ENCODE measurements at regions not wholly inside any gene's neighbourhood (a gene's known extent, or its start where the extent isn't known, plus 50 kb on each side); places are given as distances from the start of the nearest gene placed in this dataset.
"Not testable (repeated sequence)": the region's sequence is repeated elsewhere in the genome, so short reads cannot be mapped to it uniquely, and the experiment has no call there.

GRCh38 chr13:81171065-81171647 is 830.2 kb upstream of the SPRY2 start:
- intact Hi-C loops (cut with micrococcal nuclease), result loop anchor here (2.0 to 10.0 kb wide), 5 partner anchors 316 to 1160 kb away; no protein-coding TSS in a partner anchor
- DNase-seq (ENCODE audit: low read depth, low spot score), result peak; percentile 32
- TF ChIP-seq, protein P1, sequence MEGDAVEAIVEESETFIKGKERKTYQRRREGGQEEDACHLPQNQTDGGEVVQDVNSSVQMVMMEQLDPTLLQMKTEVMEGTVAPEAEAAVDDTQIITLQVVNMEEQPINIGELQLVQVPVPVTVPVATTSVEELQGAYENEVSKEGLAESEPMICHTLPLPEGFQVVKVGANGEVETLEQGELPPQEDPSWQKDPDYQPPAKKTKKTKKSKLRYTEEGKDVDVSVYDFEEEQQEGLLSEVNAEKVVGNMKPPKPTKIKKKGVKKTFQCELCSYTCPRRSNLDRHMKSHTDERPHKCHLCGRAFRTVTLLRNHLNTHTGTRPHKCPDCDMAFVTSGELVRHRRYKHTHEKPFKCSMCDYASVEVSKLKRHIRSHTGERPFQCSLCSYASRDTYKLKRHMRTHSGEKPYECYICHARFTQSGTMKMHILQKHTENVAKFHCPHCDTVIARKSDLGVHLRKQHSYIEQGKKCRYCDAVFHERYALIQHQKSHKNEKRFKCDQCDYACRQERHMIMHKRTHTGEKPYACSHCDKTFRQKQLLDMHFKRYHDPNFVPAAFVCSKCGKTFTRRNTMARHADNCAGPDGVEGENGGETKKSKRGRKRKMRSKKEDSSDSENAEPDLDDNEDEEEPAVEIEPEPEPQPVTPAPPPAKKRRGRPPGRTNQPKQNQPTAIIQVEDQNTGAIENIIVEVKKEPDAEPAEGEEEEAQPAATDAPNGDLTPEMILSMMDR (IDR thresholded peaks at IDR 0.05; ENCODE audit: extremely low read depth in 1 of 2, insufficient read depth in 1 of 2, low read depth in 1 of 2, low read length in 2 of 2), result peak; percentile 15 to 17
- no peak for TF ChIP-seq FOS (IDR thresholded peaks at IDR 0.05; ENCODE audit: borderline replicate concordance, insufficient read depth, low read length)
- no peak for TF ChIP-seq POLR2AphosphoS5 (IDR thresholded peaks at IDR 0.05; ENCODE audit: insufficient read depth, low read depth, low read length)
- TF ChIP-seq JUN (IDR thresholded peaks at IDR 0.05; ENCODE audit: borderline replicate concordance, insufficient read depth, insufficient read length, low read depth), result no peak

GRCh38 chr13:81163823-81164222 is 822.9 kb upstream of the SPRY2 start:
- H3K27me3 ChIP-seq (ENCODE audit: control insufficient read depth in 2 of 2, insufficient read depth in 2 of 2, low read length in 2 of 2); H3K36me3 ChIP-seq (ENCODE audit: control insufficient read depth in 2 of 2, extremely low read depth in 1 of 2, insufficient read depth in 2 of 2, low read length in 2 of 2); dilution Hi-C loops (cut with MboI; ENCODE audit: extremely low pct_ligation_motif_present, low sequenced_read_pairs); H3K9ac ChIP-seq (replicated peaks; ENCODE audit: extremely low read depth, insufficient read depth, low read length); H4K20me1 ChIP-seq (replicated peaks; ENCODE audit: control insufficient read depth, extremely low read depth, insufficient read depth, low read length); DNase-seq (ENCODE audit: low read depth, low spot score); CTCF ChIA-PET; H3K4me2 ChIP-seq (ENCODE audit: insufficient read depth, low read length); H3K9me3 ChIP-seq (replicated peaks; ENCODE audit: control insufficient read depth, insufficient read depth, low read length); H2AFZ ChIP-seq (ENCODE audit: low read depth, low read length); H3K27ac ChIP-seq (ENCODE audit: insufficient read depth, low read depth, low read length); H3K4me3 ChIP-seq (replicated peaks in 1 of 3; ENCODE audit: insufficient read depth in 1 of 3, low read depth in 1 of 3, low read length in 3 of 3); H3K79me2 ChIP-seq (ENCODE audit: control insufficient read depth, insufficient read depth, low read length); H3K4me1 ChIP-seq (ENCODE audit: control insufficient read depth, extremely low read depth, insufficient read depth, low read length); H3K9me1 ChIP-seq (replicated peaks; ENCODE audit: control insufficient read depth, extremely low read depth, insufficient read depth, low read length); BruUV-seq (replicated peaks); intact Hi-C loops (cut with micrococcal nuclease); POLR2A ChIA-PET; FAIRE-seq: not testable (repeated sequence)

More at GRCh38 chr13:81171065-81171647, 830.2 kb upstream of the SPRY2 start:
- no peaks in the 10 kb centered on the region for H3K9me1 ChIP-seq (replicated peaks; ENCODE audit: control insufficient read depth, extremely low read depth, insufficient read depth, low read length)
- no peak overlapping the region for H3K27ac ChIP-seq (ENCODE audit: insufficient read depth, low read depth, low read length)
- ChIA-PET CTCF (interaction anchor here (0.7 to 2.5 kb wide), 17 partner anchors 8 to 1162 kb away, joined by 3 to 12 read pairs (median 4); no protein-coding TSS in a partner anchor), POLR2A (no interaction called here)
- no peaks in the 10 kb centered on the region for H3K36me3 ChIP-seq (ENCODE audit: control insufficient read depth in 2 of 2, extremely low read depth in 1 of 2, insufficient read depth in 2 of 2, low read length in 2 of 2)
- H3K27me3 ChIP-seq (ENCODE audit: control insufficient read depth in 2 of 2, insufficient read depth in 2 of 2, low read length in 2 of 2), result no peaks in the 10 kb centered on the region
- FAIRE-seq, result peak; percentile 80
- no peaks in the 10 kb centered on the region for H4K20me1 ChIP-seq (replicated peaks; ENCODE audit: control insufficient read depth, extremely low read depth, insufficient read depth, low read length)
- H3K79me2 ChIP-seq (ENCODE audit: control insufficient read depth, insufficient read depth, low read length), result no peaks in the 10 kb centered on the region
- no peak overlapping the region for H3K4me3 ChIP-seq (replicated peaks in 1 of 3; ENCODE audit: insufficient read depth in 1 of 3, low read depth in 1 of 3, low read length in 3 of 3)
- no peak overlapping the region for H2AFZ ChIP-seq (ENCODE audit: low read depth, low read length)
- H3K4me1 ChIP-seq (ENCODE audit: control insufficient read depth, extremely low read depth, insufficient read depth, low read length), result no peaks in the 10 kb centered on the region
- no TSS peak for BruUV-seq (replicated peaks)
- H3K4me2 ChIP-seq (ENCODE audit: insufficient read depth, low read length), result no peak overlapping the region
- dilution Hi-C loops (cut with MboI; ENCODE audit: extremely low pct_ligation_motif_present, low sequenced_read_pairs), result no loop called here
- H3K9me3 ChIP-seq (replicated peaks; ENCODE audit: control insufficient read depth, insufficient read depth, low read length), result no peaks in the 10 kb centered on the region
- no peak overlapping the region for H3K9ac ChIP-seq (replicated peaks; ENCODE audit: extremely low read depth, insufficient read depth, low read length)

Measured in endothelial cell of umbilical vein (primary cell).